ENCODE measurements at regions not wholly inside any gene's neighbourhood (a gene's known extent, or its start where the extent isn't known, plus 50 kb on each side); places are given as distances from the start of the nearest gene placed in this dataset.
"Not testable (repeated sequence)": the region's sequence is repeated elsewhere in the genome, so short reads cannot be mapped to it uniquely, and the experiment has no call there.

GRCh38 chr2:236828820-236829219, 256.9 kb upstream of the COPS8 start:
- no peak overlapping the region for H3K4me3 ChIP-seq (ENCODE audit: low read length)
- no peak for DNase-seq (ENCODE audit: low read depth, low spot score)

DNA sequence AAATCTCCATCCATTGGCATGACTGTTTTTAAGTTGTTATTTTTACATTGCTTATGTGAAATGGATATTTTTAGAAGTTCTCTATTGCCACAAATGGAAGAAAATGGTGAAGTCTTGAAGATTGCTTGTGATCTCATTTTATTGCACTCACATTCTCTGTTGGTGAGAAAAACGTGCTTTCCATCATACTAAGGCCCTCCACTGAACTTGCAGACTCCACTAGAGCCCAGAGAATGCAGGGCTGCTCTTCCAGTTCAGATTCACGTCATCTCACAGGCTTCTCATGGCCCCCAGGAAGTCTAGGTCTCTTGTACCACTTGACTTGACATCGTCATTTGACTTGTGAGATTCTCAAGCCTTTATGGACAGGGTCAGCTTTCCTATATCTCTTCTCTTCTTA, 254.8 kb upstream of the COPS8 start:
- DNase-seq (ENCODE audit: low read depth, low spot score): no peak
- H3K4me3 ChIP-seq (ENCODE audit: low read length): no peak overlapping the region

GRCh38 chr2:236831698-236832097, 254.0 kb upstream of the COPS8 start:
- DNase-seq (ENCODE audit: low read depth, low spot score): no peak

DNA sequence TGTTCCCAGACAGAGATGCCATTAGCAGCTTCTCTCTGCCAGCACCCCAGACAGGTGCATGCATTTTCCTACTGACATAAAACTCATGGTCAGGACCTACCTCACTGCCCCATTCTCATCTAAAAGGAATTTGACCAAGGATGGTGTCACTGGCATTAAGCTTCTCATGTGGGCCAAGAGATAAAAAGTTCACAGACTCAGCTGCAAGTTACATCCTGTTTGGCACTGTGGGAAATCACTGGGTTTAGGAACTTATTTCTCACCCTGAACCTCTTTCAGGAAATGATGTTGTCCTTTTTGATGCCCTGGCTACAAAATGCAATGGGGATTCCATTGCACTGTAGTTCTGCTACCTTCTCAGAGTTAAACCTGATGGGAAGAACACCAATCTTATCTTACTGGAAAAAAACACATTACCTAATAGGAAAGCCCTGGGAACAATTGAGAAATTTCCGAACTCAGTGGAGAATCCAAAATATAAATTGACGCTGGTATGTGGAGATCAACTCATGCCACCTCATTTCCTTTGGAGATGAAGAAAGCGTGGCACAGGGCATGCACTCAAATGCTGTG, 252.1 kb upstream of the COPS8 start:
- no peak overlapping the region for H3K4me3 ChIP-seq (ENCODE audit: low read length)
- no peak for DNase-seq (ENCODE audit: low read depth, low spot score)

More at GRCh38 chr2:236831698-236832097, 254.0 kb upstream of the COPS8 start:
- H3K4me3 ChIP-seq (ENCODE audit: low read length): no peak overlapping the region

GRCh38 chr2:236834284-236834683, 251.4 kb upstream of the COPS8 start:
- no peak for DNase-seq (ENCODE audit: low read depth, low spot score)
- H3K4me3 ChIP-seq (ENCODE audit: low read length): no peak overlapping the region

DNA sequence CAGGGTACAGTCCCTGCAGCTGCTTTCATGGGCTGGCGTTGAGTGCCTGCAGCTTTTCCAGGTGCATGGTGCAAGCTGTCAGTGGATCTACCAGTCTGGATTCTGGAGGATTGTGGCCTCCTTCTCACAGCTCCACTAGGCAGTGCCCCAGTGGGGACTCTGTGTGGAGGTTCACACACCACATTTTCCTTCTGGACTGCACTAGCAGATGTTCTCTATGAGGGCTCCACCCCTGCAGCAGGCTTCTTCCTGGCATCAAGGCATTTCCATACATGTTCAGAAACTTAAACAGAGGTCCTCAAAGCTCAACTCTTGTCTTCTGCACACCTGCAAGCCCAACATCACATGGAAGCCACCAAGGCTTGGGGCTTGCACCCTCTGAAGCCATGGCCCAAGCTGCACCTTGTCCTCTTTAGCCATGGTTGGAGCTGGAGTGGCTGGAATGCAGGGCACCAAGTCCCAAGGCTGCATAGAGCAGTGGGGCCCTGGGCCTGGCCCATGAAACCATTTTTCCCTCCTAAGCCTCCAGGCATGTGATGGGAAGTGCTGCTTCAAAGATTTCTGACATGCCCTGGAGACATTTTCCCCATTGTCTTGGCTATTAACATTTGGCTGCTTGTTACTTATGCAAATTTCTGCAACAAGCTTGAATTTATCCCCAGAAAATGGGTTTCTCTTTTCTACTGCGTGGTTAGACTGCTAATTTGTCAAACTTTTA, 250.2 kb upstream of the COPS8 start:
- H3K4me3 ChIP-seq (ENCODE audit: low read length): no peak overlapping the region
- no peak for DNase-seq (ENCODE audit: low read depth, low spot score)

GRCh38 chr2:236836028-236836427, 249.7 kb upstream of the COPS8 start:
- not testable (repeated sequence) for DNase-seq (ENCODE audit: low read depth, low spot score); H3K4me3 ChIP-seq (ENCODE audit: low read length)

- H3K4me3 ChIP-seq (ENCODE audit: low read length): no peak overlapping the region
- DNase-seq (ENCODE audit: low read depth, low spot score): no peak
These were observed 245.5 kb upstream of the COPS8 start for GRCh38 chr2:236840215-236840614.

- H3K4me3 ChIP-seq (ENCODE audit: low read length): no peak overlapping the region
- DNase-seq (ENCODE audit: low read depth, low spot score): no peak
These were observed 244.8 kb upstream of the COPS8 start for GRCh38 chr2:236840857-236841256.

GRCh38 chr2:236841389-236841788, 244.3 kb upstream of the COPS8 start:
- no peak for DNase-seq (ENCODE audit: low read depth, low spot score)
- H3K4me3 ChIP-seq (ENCODE audit: low read length): no peak overlapping the region

GRCh38 chr2:236843161-236843968, 242.3 kb upstream of the COPS8 start:
- no peak for DNase-seq (ENCODE audit: low read depth, low spot score)
- H3K4me3 ChIP-seq (ENCODE audit: low read length): no peak overlapping the region

DNA sequence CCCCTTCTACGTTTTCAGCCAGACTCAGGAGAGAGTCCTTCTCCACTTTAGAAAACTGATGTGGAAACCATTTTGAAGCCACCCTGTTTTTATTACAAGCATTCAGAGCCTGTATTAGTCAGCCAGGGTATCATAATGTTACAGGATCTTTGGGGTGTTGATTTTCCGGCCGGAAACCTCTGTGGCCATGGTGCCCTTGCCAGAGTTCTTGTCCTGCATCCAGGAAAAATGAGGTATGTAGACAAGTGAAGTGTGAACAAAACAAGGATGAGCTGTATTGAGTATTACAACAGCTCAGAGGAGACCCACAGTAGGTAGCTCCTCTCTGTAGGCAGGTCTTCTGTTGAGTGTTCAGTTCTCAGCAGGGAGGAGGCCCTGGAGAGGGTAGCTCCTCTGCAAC, 241.0 kb upstream of the COPS8 start:
- no peak overlapping the region for H3K4me3 ChIP-seq (ENCODE audit: low read length)
- no peak for DNase-seq (ENCODE audit: low read depth, low spot score)

- no peak overlapping the region for H3K4me3 ChIP-seq (ENCODE audit: low read length)
- DNase-seq (ENCODE audit: low read depth, low spot score): no peak
These were observed 238.7 kb upstream of the COPS8 start for GRCh38 chr2:236847023-236847422.

DNA sequence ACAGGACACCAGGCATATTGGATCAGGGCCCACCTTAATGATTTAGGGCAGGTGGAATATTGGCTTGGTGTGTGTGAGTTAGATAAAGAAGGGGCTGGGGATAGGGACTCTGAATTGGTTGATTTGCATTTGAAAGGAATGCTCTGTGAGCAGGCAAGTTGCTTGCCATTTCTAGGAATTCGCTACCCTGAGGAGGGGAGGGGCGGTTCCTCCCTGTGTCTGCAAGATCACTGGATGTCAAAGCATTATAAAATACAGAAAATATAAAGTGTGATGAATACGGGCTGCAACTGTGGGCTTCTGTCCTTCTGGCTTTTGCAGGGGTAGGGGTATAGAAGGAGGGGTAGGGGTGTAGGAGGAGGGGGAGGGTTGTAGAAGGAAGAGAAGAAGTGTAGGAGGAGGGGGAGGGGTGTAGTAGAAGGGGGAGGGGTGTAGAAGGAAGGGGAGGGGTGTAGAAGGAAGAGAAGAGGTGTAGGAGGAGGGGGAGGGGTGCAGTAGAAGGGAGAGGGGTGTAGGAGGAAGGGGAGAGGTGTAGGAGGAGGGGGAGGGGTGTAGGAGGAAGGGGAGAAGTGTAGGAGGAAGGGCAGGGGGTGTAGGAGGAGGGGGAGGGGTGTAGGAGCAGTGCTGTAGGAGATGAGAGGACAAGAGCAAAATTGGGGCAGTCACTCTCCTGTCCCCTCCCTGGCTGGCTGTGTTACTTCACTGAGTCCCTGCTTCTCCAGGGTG, 238.0 kb upstream of the COPS8 start:
- no peak overlapping the region for H3K4me3 ChIP-seq (ENCODE audit: low read length)
- DNase-seq (ENCODE audit: low read depth, low spot score): no peak

DNA sequence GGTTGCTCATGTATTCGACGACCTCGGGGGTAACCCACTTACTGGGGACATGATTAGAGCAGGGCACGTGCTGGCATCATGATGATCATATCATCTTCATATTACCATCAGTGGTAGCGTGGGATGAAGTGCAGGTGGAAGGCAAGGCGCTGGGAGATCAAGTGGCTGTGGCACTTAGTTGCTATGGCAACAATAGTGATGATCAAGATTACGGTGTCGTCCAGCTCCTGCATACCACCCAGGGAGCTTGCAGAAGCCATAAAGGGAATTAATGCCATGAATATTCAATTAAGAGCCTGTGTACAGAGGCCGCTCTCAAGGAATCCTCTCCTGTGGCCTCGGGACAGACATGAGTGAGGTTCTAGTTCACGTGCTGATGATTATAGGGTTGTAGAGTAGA, 237.2 kb upstream of the COPS8 start:
- no peak for DNase-seq (ENCODE audit: low read depth, low spot score)
- no peak overlapping the region for H3K4me3 ChIP-seq (ENCODE audit: low read length)

DNA sequence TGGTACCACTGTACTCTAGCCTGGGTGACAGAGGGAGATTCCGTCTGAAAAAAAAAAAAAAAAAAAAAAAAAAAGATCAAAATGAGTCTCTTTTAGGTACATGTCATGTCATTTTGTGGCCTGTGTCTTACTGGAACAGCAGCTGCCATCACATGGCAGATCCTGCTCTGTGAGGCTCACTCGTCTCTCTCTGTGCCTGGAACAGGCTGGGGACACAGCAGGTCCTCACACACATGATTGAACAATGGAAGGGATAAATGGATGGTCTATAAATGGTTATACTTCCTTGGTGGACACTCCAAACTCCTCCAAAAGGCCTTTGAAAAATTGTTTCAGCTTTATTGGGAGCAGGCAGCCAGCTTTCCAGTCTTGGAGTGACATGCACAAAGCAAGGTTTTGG, 236.2 kb upstream of the COPS8 start:
- no peak for DNase-seq (ENCODE audit: low read depth, low spot score)
- no peak overlapping the region for H3K4me3 ChIP-seq (ENCODE audit: low read length)

GRCh38 chr2:236849940-236850339, 235.7 kb upstream of the COPS8 start:
- H3K4me3 ChIP-seq (ENCODE audit: low read length): no peak overlapping the region
- no peak for DNase-seq (ENCODE audit: low read depth, low spot score)

DNA sequence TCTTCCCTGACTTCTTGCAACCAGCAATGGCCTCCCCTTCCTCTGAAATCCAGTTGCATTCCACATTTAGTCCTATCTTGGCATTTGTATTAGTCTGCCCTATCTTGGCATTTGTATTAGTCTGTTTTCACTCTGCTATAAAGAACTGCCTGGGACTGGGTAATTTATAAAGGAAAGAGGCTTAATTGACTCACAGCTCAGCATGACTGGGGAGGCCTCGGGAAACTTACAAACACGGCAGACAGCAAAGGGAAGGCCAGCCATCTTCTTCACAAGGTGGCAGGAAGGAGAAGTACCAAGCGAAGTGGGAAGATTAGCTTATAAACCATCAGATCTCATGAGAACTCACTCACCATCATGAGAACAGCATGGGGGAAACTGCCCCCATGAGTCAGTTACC, 234.5 kb upstream of the COPS8 start:
- H3K4me3 ChIP-seq (ENCODE audit: low read length): no peak overlapping the region
- no peak for DNase-seq (ENCODE audit: low read depth, low spot score)

DNA sequence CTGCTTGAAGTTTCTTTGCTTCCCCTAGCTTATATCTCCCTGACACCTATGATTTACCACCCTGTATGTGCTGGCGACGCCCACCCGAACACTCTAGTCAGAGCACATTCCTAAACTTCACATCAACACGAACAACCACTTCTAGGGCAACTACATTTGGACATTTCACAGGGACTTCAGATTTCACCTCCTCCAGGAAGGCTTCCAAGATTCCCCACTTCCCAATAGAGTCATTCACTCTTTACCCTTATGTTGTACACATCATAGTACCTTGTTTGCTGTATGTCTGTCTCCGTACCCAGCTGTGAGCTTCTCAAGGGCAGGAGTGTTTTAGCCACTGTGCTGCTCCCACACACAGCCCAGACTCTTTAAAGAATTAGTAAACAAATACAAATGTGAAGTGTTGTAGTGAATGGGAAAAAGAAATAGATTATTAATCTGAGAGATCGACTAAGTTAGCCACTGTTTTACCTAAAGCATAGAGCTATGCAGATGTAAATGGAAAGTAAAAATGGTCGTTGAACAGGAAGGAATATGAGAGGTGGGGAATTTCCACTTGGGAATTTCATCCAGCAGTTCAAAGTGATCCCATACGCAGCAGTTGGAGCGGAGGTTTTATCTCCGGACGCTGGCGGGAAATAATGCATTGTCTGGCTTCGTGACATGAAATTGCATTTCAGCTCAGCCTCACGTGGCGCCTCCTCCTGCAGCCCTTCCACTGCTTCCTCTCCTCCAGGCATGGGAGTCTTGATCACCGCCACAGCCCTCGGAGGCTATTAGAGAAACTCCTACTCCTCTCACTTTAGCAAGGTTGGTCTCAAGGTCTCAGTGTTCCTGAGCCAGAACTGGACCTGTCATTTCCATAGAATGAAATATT, 233.4 kb upstream of the COPS8 start:
- no peak for DNase-seq (ENCODE audit: low read depth, low spot score)
- no peak overlapping the region for H3K4me3 ChIP-seq (ENCODE audit: low read length)

Measured in Jurkat, Clone E6-1 (cell line).